A549 (cell line): ENCODE measurements at regions not wholly inside any gene's neighbourhood (a gene's known extent, or its start where the extent isn't known, plus 50 kb on each side); places are given as distances from the start of the nearest gene placed in this dataset.

Experiments
- CHD2 ChIP-seq: fragments of 150-350 bp; IDR thresholded peaks from 2 replicates; pipeline ENCODE4 v1.6.1; 2014; ENCODE audit warnings: low read length; ENCODE audit not compliant: partially characterized antibody
- HOXA7 ChIP-seq: fragments of 250-450 bp; sonication (Bioruptor Pico); IDR thresholded peaks from 2 replicates; pipeline ENCODE4 v1.5.0; 2020; ENCODE audit warnings: mild to moderate bottlenecking, moderate library complexity
- POLR2A ChIP-seq: IDR thresholded peaks from 2 replicates; pipeline ENCODE4 v1.6.1; 2012; ENCODE audit warnings: mild to moderate bottlenecking, low read length
- RAD21 ChIP-seq, 2 experiments: fragments of >200 bp in 1 of 2; sonication (Bioruptor Twin) in 1 of 2; formaldehyde crosslinking in 1 of 2; IDR thresholded peaks in 1 of 2; conservative IDR thresholded peaks in 1 of 2; 2 replicates in 1 of 2; 3 replicates in 1 of 2; pipeline ENCODE4 v1.6.1; 2012 to 2018; ENCODE audit warnings: inconsistent platforms in 1 of 2
- RCOR1 ChIP-seq: fragments of 150-350 bp; IDR thresholded peaks from 2 replicates; pipeline ENCODE4 v1.6.1; 2014; ENCODE audit warnings: antibody characterized with exemption, low read length, low read depth
- TF ChIP-seq, protein P1 (sequence below): IDR thresholded peaks from 2 replicates; pipeline ENCODE4 v1.6.1; 2012
- TF ChIP-seq, protein P2 (sequence below): fragments of >200 bp; sonication (Bioruptor Twin); formaldehyde crosslinking; IDR thresholded peaks from 3 replicates; pipeline ENCODE4 v1.5.1; 2016

DNA sequence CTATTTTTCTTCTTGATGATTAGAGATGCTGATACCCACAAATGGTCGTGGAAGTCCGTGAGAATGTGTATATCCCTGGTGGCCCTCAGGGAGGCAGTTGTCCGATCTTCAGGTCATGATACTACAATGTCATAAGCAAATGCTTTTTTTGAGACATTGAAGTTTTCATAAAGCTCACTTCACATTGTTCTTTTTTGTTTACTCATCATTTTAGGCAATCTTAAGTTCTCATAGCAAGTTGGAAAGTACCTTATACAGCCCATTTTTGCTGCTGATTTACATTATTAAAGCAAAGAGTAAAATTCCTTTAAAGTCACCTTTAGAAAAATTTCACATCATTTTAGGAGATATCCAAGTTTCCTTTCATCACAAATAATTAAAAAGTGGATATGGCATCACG lies 90.0 kb upstream of the CCDC196 start:
- no peak for TF ChIP-seq HOXA7
- TF ChIP-seq POLR2A, result no peak
- TF ChIP-seq, protein P1, sequence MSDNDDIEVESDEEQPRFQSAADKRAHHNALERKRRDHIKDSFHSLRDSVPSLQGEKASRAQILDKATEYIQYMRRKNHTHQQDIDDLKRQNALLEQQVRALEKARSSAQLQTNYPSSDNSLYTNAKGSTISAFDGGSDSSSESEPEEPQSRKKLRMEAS, result no peak
- no peak for TF ChIP-seq RCOR1
- TF ChIP-seq RAD21 (conservative IDR thresholded peaks at IDR 0.05 in 1 of 2, IDR thresholded peaks at IDR 0.05 in 1 of 2), result no peak
- TF ChIP-seq, protein P2, sequence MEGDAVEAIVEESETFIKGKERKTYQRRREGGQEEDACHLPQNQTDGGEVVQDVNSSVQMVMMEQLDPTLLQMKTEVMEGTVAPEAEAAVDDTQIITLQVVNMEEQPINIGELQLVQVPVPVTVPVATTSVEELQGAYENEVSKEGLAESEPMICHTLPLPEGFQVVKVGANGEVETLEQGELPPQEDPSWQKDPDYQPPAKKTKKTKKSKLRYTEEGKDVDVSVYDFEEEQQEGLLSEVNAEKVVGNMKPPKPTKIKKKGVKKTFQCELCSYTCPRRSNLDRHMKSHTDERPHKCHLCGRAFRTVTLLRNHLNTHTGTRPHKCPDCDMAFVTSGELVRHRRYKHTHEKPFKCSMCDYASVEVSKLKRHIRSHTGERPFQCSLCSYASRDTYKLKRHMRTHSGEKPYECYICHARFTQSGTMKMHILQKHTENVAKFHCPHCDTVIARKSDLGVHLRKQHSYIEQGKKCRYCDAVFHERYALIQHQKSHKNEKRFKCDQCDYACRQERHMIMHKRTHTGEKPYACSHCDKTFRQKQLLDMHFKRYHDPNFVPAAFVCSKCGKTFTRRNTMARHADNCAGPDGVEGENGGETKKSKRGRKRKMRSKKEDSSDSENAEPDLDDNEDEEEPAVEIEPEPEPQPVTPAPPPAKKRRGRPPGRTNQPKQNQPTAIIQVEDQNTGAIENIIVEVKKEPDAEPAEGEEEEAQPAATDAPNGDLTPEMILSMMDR, result no peak
- TF ChIP-seq CHD2, result no peak
